GM12878 (cell line): ENCODE measurements at regions not wholly inside any gene's neighbourhood (a gene's known extent, or its start where the extent isn't known, plus 50 kb on each side); places are given as distances from the start of the nearest gene placed in this dataset.

ENCODE experiments used
- ATAC-seq: fragments of 200-7000 bp; cut with Tn5 transposase; 3 replicates; pipeline ENCODE4 v1.9.1; 2020; ENCODE audit warnings: mild to moderate bottlenecking, moderate library complexity
- BruUV-seq: library from RNA; stranded (reverse); fragments of 400-500 nt; replicated peaks from 2 replicates; lab custom pipeline; 2021; lab: Mats Ljungman, UMichigan
- CTCF ChIA-PET: fragments of 300-600 bp; sonication (Branson Sonifier 250); formaldehyde crosslinking; extraction: SDS; loops from one replicate; lab custom pipeline; 2021; ENCODE audit warnings: inconsistent platforms; lab: Yijun Ruan, JAX
- POLR2A ChIA-PET: fragments of 350-600 bp; formaldehyde crosslinking; extraction: SDS; loops from one replicate; lab custom pipeline; 2021; ENCODE audit warnings: inconsistent platforms; lab: Charles Lee
- RAD21 ChIA-PET: fragments of 300-600 bp; sonication (Branson Sonifier 250); formaldehyde crosslinking; loops from one replicate; lab custom pipeline; 2023; ENCODE audit warnings: antibody characterized with exemption; ENCODE audit not compliant: unreplicated experiment; lab: Charles Lee
- SMC1A ChIA-PET: fragments of 300-600 bp; sonication (Branson Sonifier 250); formaldehyde crosslinking; loops from one replicate; lab custom pipeline; 2023; ENCODE audit not compliant: unreplicated experiment, uncharacterized antibody; lab: Charles Lee
- DNase-seq: peaks from one replicate; pipeline ENCODE4 v3.0.0-alpha.2; 2011; ENCODE audit warnings: low read depth, low spot score
- FAIRE-seq: peaks from 3 replicates; lab custom pipeline; 2011; peaks lifted over from hg19 to GRCh38; lab: Jason Lieb, UNC
- H2AFZ ChIP-seq: 2 replicates; pipeline ENCODE4 v1.6.0; 2011; ENCODE audit warnings: low read depth, low read length, control low read depth; ENCODE audit not compliant: control insufficient read depth
- H3K27ac ChIP-seq: 2 replicates; pipeline ENCODE4 v1.5.1; 2011; ENCODE audit warnings: control low read depth; ENCODE audit not compliant: control insufficient read depth, insufficient read depth
- H3K27me3 ChIP-seq, 2 experiments: replicated peaks in 1 of 2; 2 replicates each; pipeline versions ENCODE4 v1.6.0 to v1.6.1; 2011; ENCODE audit warnings: low read length in 1 of 2; ENCODE audit not compliant: control insufficient read depth in 2 of 2, insufficient read depth in 2 of 2
- H3K36me3 ChIP-seq, 2 experiments: 2 replicates each; pipeline ENCODE4 v1.5.1; 2011; ENCODE audit warnings: low read length in 1 of 2; ENCODE audit not compliant: control insufficient read depth in 2 of 2, insufficient read depth in 2 of 2
- H3K4me1 ChIP-seq: 2 replicates; pipeline ENCODE4 v1.6.1; 2011; ENCODE audit warnings: mild to moderate bottlenecking, low read length, moderate library complexity, mixed read lengths; ENCODE audit not compliant: control insufficient read depth, insufficient read depth
- H3K4me2 ChIP-seq: 2 replicates; pipeline ENCODE4 v1.6.0; 2011; ENCODE audit warnings: control low read depth; ENCODE audit not compliant: control insufficient read depth, insufficient read depth
- H3K4me3 ChIP-seq: fragments of 200-600 bp; sonication (generic); 2 replicates; pipeline ENCODE4 v1.5.1; 2016
- H3K79me2 ChIP-seq: 2 replicates; pipeline ENCODE4 v1.6.0; 2011; ENCODE audit warnings: low read length; ENCODE audit not compliant: control insufficient read depth, insufficient read depth
- H3K9ac ChIP-seq: 2 replicates; pipeline ENCODE4 v1.8.0; 2011; ENCODE audit warnings: low read length, control low read depth, mixed read lengths; ENCODE audit not compliant: control insufficient read depth, insufficient read depth
- H3K9me3 ChIP-seq: replicated peaks from 3 replicates; pipeline ENCODE4 v1.5.1; 2011; ENCODE audit warnings: mild to moderate bottlenecking, low read length; ENCODE audit not compliant: control insufficient read depth, insufficient read depth
- H4K20me1 ChIP-seq: 2 replicates; pipeline ENCODE4 v1.6.0; 2011; ENCODE audit not compliant: control insufficient read depth, insufficient read depth
- CUX1 ChIP-seq: IDR thresholded peaks from 2 replicates; pipeline ENCODE4 v1.6.1; 2012; ENCODE audit warnings: improper control_type of control experiment, low read depth, low read length; ENCODE audit not compliant: insufficient replicate concordance
- DPF2 ChIP-seq: fragments of 450-650 bp; IDR thresholded peaks from 2 replicates; pipeline ENCODE4 v1.6.1; 2017; ENCODE audit warnings: mild to moderate bottlenecking
- EZH2 ChIP-seq: IDR thresholded peaks from 2 replicates; pipeline ENCODE4 v1.6.1; 2012; ENCODE audit warnings: low read depth, mild to moderate bottlenecking, control low read depth, inconsistent platforms, low read length, borderline replicate concordance; ENCODE audit not compliant: control insufficient read depth
- FOXK2 ChIP-seq: fragments of 450-650 bp; IDR thresholded peaks from 2 replicates; pipeline ENCODE4 v1.6.1; 2017; ENCODE audit warnings: mild to moderate bottlenecking, moderate library complexity
- MYC ChIP-seq: IDR thresholded peaks from 2 replicates; pipeline ENCODE4 v1.6.1; 2011; ENCODE audit warnings: mild to moderate bottlenecking, low read length, moderate library complexity, inconsistent platforms; ENCODE audit not compliant: insufficient read depth, insufficient replicate concordance, insufficient read length, severe bottlenecking
- POLR2AphosphoS2 ChIP-seq: IDR thresholded peaks from 2 replicates; pipeline ENCODE4 v1.6.1; 2011; ENCODE audit warnings: low read depth, mild to moderate bottlenecking, low read length, improper control_type of control experiment, moderate library complexity
- TCF12 ChIP-seq: IDR thresholded peaks from 2 replicates; pipeline ENCODE4 v1.6.1; 2011; ENCODE audit warnings: low read depth, mild to moderate bottlenecking, low read length
- ZBTB40 ChIP-seq: fragments of 450-650 bp; IDR thresholded peaks from 2 replicates; pipeline ENCODE4 v1.6.1; 2016; ENCODE audit warnings: mild to moderate bottlenecking, moderate library complexity, borderline replicate concordance
- WGBS: methylation state at CpG from one replicate; pipeline ENCODE4 v1.1.6; 2016; ENCODE audit warnings: low lambda C conversion rate; ENCODE audit not compliant: insufficient replicate concordance, insufficient coverage; ENCODE audit errors: missing lambda C conversion rate; 5-methylcytosine and 5-hydroxymethylcytosine counted together
- in situ Hi-C: fragments of 300-500 bp; cut with MboI; formaldehyde crosslinking; loops from 9 replicates; pipeline ENCODE4 v1.14.3; 2018; ENCODE audit warnings: mixed read lengths
- intact Hi-C: fragments of 100-400 bp; cut with micrococcal nuclease; formaldehyde crosslinking; loops from one replicate; pipeline ENCODE4 v1.14.2; 2022; ENCODE audit not compliant: unreplicated experiment

- Histone ChIP-seq H3K9ac (no peak overlapping the region), H3K4me1 (no peaks in the 10 kb centered on the region), H3K27ac (no peak overlapping the region), H3K79me2 (no peaks in the 10 kb centered on the region), H3K9me3 (no peaks in the 10 kb centered on the region; the same call in 2 of the 3 replicates), H3K4me3 (no peak overlapping the region), H4K20me1 (no peaks in the 10 kb centered on the region), H3K4me2 (no peak overlapping the region), H3K36me3 (no peaks in the 10 kb centered on the region; a peak in 1 of 4 replicates), H3K27me3 (no peaks in the 10 kb centered on the region), H2AFZ (no peak overlapping the region)
- SMC1A ChIA-PET: no interaction called here
- RAD21 ChIA-PET: no interaction called here
- no peak for FAIRE-seq
- in situ Hi-C loops: no loop called here
- BruUV-seq: no TSS peak
- CTCF ChIA-PET: no interaction called here
- DNase-seq: no peak
- TF ChIP-seq EZH2 (no peak), TCF12 (no peak), CUX1 (no peak), POLR2AphosphoS2 (no peak), MYC (no peak), DPF2 (no peak), FOXK2 (no peak), ZBTB40 (no peak)
- ATAC-seq: no peak
- POLR2A ChIA-PET: no interaction called here
- intact Hi-C loops: no loop called here
- WGBS: 13% methylated on average over 8 of the region's 8 CpGs
Measured at GRCh38 chr22:47738472-47739013, 976.1 kb downstream of the TBC1D22A start.
